ENCODE measurements at regions not wholly inside any gene's neighbourhood (a gene's known extent, or its start where the extent isn't known, plus 50 kb on each side); places are given as distances from the start of the nearest gene placed in this dataset.

DNA sequence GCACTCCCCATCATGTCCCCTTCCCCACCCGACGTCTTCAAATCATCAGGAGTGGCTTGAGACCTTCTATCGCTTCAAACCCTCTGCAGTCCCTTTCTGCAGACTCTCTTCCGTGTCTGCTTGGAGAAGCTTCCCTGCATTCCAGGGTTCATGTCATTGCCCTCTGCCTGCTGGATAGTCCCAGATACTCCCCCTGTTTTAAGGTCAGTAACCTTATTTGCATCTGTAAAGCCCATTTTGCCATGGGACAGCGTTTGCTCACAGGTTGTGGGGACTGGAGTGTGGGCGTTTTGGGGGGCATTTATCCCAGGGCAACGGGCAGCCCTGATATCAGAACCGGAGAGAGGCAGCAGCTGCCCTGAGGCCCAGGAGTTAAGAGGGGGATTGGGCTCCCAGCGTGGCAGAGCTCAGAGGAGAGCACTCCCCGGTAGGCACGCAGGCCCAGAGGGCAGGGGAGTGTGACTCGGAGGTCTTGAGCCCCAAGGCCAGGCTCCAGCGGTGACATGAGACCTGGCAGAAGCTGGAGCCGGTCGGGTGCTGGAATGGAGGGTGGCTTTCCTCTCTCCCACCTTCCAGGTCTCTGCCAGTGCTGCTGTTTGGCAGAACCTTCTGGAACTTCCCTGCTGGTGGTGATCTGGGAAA is 73.8 kb downstream of the RTP5 start:
- TF ChIP-seq, protein P1, sequence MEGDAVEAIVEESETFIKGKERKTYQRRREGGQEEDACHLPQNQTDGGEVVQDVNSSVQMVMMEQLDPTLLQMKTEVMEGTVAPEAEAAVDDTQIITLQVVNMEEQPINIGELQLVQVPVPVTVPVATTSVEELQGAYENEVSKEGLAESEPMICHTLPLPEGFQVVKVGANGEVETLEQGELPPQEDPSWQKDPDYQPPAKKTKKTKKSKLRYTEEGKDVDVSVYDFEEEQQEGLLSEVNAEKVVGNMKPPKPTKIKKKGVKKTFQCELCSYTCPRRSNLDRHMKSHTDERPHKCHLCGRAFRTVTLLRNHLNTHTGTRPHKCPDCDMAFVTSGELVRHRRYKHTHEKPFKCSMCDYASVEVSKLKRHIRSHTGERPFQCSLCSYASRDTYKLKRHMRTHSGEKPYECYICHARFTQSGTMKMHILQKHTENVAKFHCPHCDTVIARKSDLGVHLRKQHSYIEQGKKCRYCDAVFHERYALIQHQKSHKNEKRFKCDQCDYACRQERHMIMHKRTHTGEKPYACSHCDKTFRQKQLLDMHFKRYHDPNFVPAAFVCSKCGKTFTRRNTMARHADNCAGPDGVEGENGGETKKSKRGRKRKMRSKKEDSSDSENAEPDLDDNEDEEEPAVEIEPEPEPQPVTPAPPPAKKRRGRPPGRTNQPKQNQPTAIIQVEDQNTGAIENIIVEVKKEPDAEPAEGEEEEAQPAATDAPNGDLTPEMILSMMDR (IDR thresholded peaks at IDR 0.05) = no peak
- no peak for DNase-seq (ENCODE audit: low spot score)
- Histone ChIP-seq H3K4me3 (no peak overlapping the region), H3K27ac (no peak overlapping the region)

DNA sequence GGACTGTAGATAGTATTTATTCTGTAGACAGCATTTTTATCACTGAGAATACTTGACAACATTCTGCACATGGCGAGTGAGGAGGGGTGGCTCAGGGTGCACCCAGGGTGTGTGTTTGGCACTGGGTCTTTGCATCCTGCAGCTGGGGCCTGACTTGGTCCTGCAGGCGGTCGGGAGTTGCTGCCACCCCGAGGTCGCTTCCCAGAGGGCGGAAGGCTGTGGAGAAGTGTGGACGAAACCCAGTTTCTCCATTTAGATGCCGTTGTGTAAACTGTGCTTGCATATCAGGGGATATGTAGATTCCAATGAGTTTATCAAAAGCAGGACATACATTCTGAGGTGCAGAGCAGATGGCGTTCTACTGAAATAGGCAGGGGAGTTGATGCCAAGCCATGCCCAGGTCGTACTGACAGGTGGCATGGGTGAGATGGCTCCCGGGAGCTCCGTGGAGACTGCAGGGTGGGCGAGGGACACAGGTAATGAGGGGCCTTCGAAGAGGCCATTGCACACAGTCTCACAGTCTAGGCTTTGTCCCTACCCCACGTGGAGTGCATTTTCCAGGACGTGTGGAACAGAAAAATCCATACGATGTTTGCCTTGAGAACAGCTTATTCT is 74.5 kb downstream of the RTP5 start:
- peak; percentile 11 for DNase-seq (ENCODE audit: low spot score)
- Histone ChIP-seq H3K4me3 (no peak overlapping the region), H3K27ac (no peak overlapping the region)
- TF ChIP-seq, protein P1 (IDR thresholded peaks at IDR 0.05) = no peak

DNA sequence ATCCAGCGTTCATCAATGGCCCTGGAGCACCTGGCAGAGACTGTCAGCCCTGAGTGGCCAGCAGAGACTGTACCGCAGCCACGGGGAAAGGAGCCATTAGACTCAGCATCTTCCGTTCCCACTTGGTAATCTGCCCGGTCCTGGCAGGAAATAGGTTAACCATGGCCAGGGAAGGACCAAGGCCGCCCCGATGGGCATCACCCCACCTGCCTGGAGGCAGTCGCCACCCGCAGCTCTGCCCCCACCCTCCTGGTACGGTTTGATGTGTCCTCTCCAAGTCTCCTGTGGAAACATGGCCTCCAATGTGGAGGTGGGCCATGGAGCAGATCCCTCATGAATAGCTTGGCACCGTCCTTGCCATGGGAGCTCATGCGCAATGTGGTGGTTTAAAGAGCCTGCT is 75.3 kb downstream of the RTP5 start:
- Histone ChIP-seq H3K27ac (no peak overlapping the region), H3K4me3 (no peak overlapping the region)
- peak; percentile 62 for DNase-seq (ENCODE audit: low spot score)
- TF ChIP-seq, protein P1 (IDR thresholded peaks at IDR 0.05) = no peak

- H3K27ac ChIP-seq = no peak overlapping the region
- no peak overlapping the region for H3K4me3 ChIP-seq
- no peak for DNase-seq (ENCODE audit: low spot score)
- TF ChIP-seq, protein P1 (IDR thresholded peaks at IDR 0.05) = no peak
These were observed 75.8 kb downstream of the RTP5 start for GRCh38 chr2:241945311-241945710.

- no peak for DNase-seq (ENCODE audit: low spot score)
- Histone ChIP-seq H3K27ac (no peak overlapping the region), H3K4me3 (no peak overlapping the region)
- TF ChIP-seq, protein P1 (IDR thresholded peaks at IDR 0.05) = no peak
These were observed 76.3 kb downstream of the RTP5 start for GRCh38 chr2:241945803-241946202.

GRCh38 chr2:241946306-241947003 is 76.9 kb downstream of the RTP5 start:
- TF ChIP-seq, protein P1 (IDR thresholded peaks at IDR 0.05) = no peak
- H3K4me3 ChIP-seq = no peak overlapping the region
- no peak for DNase-seq (ENCODE audit: low spot score)
- H3K27ac ChIP-seq = no peak overlapping the region

- no peak overlapping the region for H3K27ac ChIP-seq
- H3K4me3 ChIP-seq = no peak overlapping the region
- TF ChIP-seq, protein P1 (IDR thresholded peaks at IDR 0.05) = no peak
- no peak for DNase-seq (ENCODE audit: low spot score)
These were observed 77.4 kb downstream of the RTP5 start for GRCh38 chr2:241947004-241947350.
